ENCODE measurements at regions not wholly inside any gene's neighbourhood (a gene's known extent, or its start where the extent isn't known, plus 50 kb on each side); places are given as distances from the start of the nearest gene placed in this dataset.

DNA sequence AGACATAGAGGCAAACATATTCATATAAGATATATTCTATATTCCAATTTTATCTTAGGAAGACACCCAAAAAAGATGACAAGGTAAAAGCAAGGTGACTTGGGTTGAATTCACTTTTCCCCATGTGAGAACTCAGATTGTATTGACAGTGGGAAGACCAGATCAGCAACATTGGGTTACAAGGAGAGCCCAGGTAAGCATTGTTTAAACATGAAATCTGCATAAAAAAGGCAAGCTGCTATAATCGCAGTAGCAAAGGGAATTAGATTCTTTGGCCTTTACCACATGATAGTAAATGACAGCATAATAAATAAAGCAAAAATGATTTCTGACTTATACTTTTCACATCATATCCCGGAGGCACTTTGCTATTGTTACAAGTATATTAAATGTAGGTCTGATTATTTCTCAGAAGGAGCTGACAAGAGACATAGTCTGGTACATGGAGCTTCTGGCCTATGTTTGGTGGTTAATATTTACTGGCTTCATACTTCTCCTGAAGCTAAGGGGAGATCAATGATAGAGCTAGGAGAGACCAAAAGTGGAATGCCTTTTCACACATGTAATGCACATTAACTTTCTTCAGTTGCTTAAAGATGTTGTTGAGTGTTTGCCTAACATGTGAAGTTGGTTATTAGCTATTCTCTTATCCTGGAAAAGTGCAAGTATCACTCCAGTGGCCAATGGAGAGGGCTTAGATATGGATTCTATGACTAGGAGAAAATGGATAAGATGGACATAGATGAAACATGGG, 53.1 kb upstream of the EEF1E1 start:
- no peak overlapping the region for H3K27ac ChIP-seq
- DNase-seq (ENCODE audit: low spot score), result no peak
- TF ChIP-seq, protein P1, sequence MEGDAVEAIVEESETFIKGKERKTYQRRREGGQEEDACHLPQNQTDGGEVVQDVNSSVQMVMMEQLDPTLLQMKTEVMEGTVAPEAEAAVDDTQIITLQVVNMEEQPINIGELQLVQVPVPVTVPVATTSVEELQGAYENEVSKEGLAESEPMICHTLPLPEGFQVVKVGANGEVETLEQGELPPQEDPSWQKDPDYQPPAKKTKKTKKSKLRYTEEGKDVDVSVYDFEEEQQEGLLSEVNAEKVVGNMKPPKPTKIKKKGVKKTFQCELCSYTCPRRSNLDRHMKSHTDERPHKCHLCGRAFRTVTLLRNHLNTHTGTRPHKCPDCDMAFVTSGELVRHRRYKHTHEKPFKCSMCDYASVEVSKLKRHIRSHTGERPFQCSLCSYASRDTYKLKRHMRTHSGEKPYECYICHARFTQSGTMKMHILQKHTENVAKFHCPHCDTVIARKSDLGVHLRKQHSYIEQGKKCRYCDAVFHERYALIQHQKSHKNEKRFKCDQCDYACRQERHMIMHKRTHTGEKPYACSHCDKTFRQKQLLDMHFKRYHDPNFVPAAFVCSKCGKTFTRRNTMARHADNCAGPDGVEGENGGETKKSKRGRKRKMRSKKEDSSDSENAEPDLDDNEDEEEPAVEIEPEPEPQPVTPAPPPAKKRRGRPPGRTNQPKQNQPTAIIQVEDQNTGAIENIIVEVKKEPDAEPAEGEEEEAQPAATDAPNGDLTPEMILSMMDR (IDR thresholded peaks at IDR 0.05), result no peak
- H3K4me3 ChIP-seq, result no peak overlapping the region
